ENCODE measurements at regions not wholly inside any gene's neighbourhood (a gene's known extent, or its start where the extent isn't known, plus 50 kb on each side); places are given as distances from the start of the nearest gene placed in this dataset.

DNA sequence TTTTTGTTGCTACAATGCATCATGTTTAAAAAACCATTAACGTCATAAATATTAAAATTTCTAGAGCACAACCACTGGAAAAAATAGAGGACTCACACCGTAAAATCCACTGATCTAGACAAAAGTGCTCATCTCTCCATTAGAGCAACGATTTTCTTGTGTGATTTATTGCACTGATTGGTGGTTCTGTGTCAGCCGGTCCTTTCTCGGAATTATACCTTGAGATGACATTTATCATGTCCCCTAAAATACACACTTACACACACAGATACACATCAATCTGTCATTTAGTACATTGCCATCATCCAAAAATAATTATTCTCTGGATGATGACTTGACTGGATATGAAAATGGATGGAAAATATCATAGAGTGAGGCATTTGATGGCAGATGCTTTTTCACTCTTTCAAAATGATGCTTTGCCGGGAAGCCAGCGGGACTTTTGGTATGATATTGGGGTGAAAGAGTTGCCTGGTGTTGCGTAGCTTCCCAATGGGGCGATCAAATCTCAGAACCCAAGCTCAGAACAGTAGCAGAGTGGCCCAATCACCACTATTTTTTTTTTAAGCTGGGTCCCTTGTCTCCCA is 226.6 kb downstream of the GAS1 start:
- Histone ChIP-seq H3K9me3 (no peaks in the 10 kb centered on the region), H3K9me2 (no peaks in the 10 kb centered on the region), H3K27ac (ENCODE audit: low read depth in 2 of 2, low read length in 1 of 2) (peak overlapping the region; percentile 84 to 94), H3K27me3 (ENCODE audit: insufficient read depth) (no peaks in the 10 kb centered on the region), H2AFZ (ENCODE audit: low read depth) (0 out of 2 replicates have a peak overlapping the region, but pooled peaks have one; percentile 70), H3K36me3 (replicated peaks in 1 of 2; ENCODE audit: control insufficient read depth in 1 of 2, insufficient read depth in 2 of 2, low read length in 1 of 2) (no peaks in the 10 kb centered on the region), H3K4me1 (ENCODE audit: control insufficient read depth in 1 of 2, insufficient read depth in 2 of 2, low read depth in 1 of 2, low read length in 1 of 2) (peaks cover 10 to 12% of the 10 kb centered on the region in 2 experiments; a peak in 3 of 4 replicates), H3F3A (replicated peaks; ENCODE audit: insufficient read depth) (peaks cover 27% of the 10 kb centered on the region), H4K20me1 (ENCODE audit: insufficient read depth) (no peaks in the 10 kb centered on the region), H3K9ac (no peak overlapping the region; the same call in 1 of the 2 replicates), H3K79me2 (ENCODE audit: insufficient read depth) (no peaks in the 10 kb centered on the region), H3K4me3 (ENCODE audit: low read depth in 2 of 2, low read length in 1 of 2) (no peak overlapping the region), H3K4me2 (peak overlapping the region; percentile 68; the same call in 1 of the 2 replicates)
- TF ChIP-seq, protein P1, sequence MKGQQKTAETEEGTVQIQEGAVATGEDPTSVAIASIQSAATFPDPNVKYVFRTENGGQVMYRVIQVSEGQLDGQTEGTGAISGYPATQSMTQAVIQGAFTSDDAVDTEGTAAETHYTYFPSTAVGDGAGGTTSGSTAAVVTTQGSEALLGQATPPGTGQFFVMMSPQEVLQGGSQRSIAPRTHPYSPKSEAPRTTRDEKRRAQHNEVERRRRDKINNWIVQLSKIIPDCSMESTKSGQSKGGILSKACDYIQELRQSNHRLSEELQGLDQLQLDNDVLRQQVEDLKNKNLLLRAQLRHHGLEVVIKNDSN (IDR thresholded peaks at IDR 0.05; ENCODE audit: borderline replicate concordance, low read depth): no peak
- TF ChIP-seq NRF1 (IDR thresholded peaks at IDR 0.05; ENCODE audit: low read depth, low read length) (no peak), SMC3 (IDR thresholded peaks at IDR 0.05; ENCODE audit: low read depth, low read length) (no peak), MAX (IDR thresholded peaks at IDR 0.05; ENCODE audit: low read depth) (no peak), GATA2 (CRISPR knock-in tag; IDR thresholded peaks at IDR 0.05) (no peak), GABPA (IDR thresholded peaks at IDR 0.05; ENCODE audit: low read depth) (no peak), RAD21 (IDR thresholded peaks at IDR 0.05; ENCODE audit: low read length) (no peak), CHD2 (IDR thresholded peaks at IDR 0.05; ENCODE audit: low read length, partially characterized antibody) (no peak), MXI1 (IDR thresholded peaks at IDR 0.05; ENCODE audit: low read depth, low read length) (no peak), TCF12 (IDR thresholded peaks at IDR 0.05) (no peak), TAF1 (IDR thresholded peaks at IDR 0.05; ENCODE audit: borderline replicate concordance, low read depth, low read length) (no peak), ELF1 (IDR thresholded peaks at IDR 0.05) (no peak), RCOR1 (IDR thresholded peaks at IDR 0.05; ENCODE audit: low read length) (no peak), YY1 (IDR thresholded peaks at IDR 0.05; ENCODE audit: low read depth) (no peak), RFX5 (IDR thresholded peaks at IDR 0.05; ENCODE audit: low read length) (no peak), SIN3A (IDR thresholded peaks at IDR 0.05; ENCODE audit: borderline replicate concordance, low read depth, low read length) (no peak), NFIC (IDR thresholded peaks at IDR 0.05; ENCODE audit: borderline replicate concordance) (no peak), FOXM1 (IDR thresholded peaks at IDR 0.05; ENCODE audit: low read depth) (no peak)
- TF ChIP-seq, protein P2, sequence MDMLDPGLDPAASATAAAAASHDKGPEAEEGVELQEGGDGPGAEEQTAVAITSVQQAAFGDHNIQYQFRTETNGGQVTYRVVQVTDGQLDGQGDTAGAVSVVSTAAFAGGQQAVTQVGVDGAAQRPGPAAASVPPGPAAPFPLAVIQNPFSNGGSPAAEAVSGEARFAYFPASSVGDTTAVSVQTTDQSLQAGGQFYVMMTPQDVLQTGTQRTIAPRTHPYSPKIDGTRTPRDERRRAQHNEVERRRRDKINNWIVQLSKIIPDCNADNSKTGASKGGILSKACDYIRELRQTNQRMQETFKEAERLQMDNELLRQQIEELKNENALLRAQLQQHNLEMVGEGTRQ (IDR thresholded peaks at IDR 0.05; ENCODE audit: borderline replicate concordance, low read depth, low read length): no peak
- TF ChIP-seq, protein P3, sequence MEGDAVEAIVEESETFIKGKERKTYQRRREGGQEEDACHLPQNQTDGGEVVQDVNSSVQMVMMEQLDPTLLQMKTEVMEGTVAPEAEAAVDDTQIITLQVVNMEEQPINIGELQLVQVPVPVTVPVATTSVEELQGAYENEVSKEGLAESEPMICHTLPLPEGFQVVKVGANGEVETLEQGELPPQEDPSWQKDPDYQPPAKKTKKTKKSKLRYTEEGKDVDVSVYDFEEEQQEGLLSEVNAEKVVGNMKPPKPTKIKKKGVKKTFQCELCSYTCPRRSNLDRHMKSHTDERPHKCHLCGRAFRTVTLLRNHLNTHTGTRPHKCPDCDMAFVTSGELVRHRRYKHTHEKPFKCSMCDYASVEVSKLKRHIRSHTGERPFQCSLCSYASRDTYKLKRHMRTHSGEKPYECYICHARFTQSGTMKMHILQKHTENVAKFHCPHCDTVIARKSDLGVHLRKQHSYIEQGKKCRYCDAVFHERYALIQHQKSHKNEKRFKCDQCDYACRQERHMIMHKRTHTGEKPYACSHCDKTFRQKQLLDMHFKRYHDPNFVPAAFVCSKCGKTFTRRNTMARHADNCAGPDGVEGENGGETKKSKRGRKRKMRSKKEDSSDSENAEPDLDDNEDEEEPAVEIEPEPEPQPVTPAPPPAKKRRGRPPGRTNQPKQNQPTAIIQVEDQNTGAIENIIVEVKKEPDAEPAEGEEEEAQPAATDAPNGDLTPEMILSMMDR (IDR thresholded peaks at IDR 0.05): no peak
- no peak for DNase-seq
- 82% methylated on average over 9 of the region's 9 CpGs for WGBS (ENCODE audit: low lambda C conversion rate)
- ChIA-PET POLR2A (no interaction called here), CTCF (interaction anchor here (0.7 to 1.3 kb wide), 2 partner anchors 11 to 50 kb away, joined by 3 to 5 read pairs; no protein-coding TSS in a partner anchor)

Measured in SK-N-SH (cell line).